Adipocyte (in vitro differentiated cells): ENCODE measurements at regions not wholly inside any gene's neighbourhood (a gene's known extent, or its start where the extent isn't known, plus 50 kb on each side); places are given as distances from the start of the nearest gene placed in this dataset.

Experiments
- DNase-seq: peaks from one replicate; pipeline ENCODE4 v3.0.0-alpha.2; 2015; ENCODE audit warnings: low read depth
- H3K27me3 ChIP-seq: replicated peaks from 2 replicates; pipeline ENCODE4 v1.7.0; 2013; ENCODE audit warnings: mild to moderate bottlenecking, low read length, moderate library complexity; ENCODE audit not compliant: control insufficient read depth, insufficient read depth
- H3K36me3 ChIP-seq: 2 replicates; pipeline ENCODE4 v1.7.0; 2013; ENCODE audit warnings: low read length, mild to moderate bottlenecking, moderate library complexity; ENCODE audit not compliant: control insufficient read depth, insufficient read depth, severe bottlenecking
- H3K4me1 ChIP-seq: 2 replicates; pipeline ENCODE4 v1.7.0; 2013; ENCODE audit warnings: mild to moderate bottlenecking, low read length, moderate library complexity; ENCODE audit not compliant: control insufficient read depth, insufficient read depth
- H3K4me3 ChIP-seq: 2 replicates; pipeline ENCODE4 v1.7.0; 2013; ENCODE audit warnings: mild to moderate bottlenecking, low read length, moderate library complexity
- H3K9ac ChIP-seq: 2 replicates; pipeline ENCODE4 v1.7.0; 2013; ENCODE audit warnings: mild to moderate bottlenecking, low read length, moderate library complexity
- H3K9me3 ChIP-seq: 2 replicates; pipeline ENCODE4 v1.7.0; 2013; ENCODE audit warnings: mild to moderate bottlenecking, low read length, moderate library complexity; ENCODE audit not compliant: control insufficient read depth

GRCh38 chr22:48265000-48265625 lies 1502.7 kb downstream of the TBC1D22A start:
- H3K4me3 ChIP-seq = no peak overlapping the region
- no peaks in the 10 kb centered on the region for H3K27me3 ChIP-seq
- H3K9me3 ChIP-seq = no peaks in the 10 kb centered on the region
- H3K4me1 ChIP-seq = no peaks in the 10 kb centered on the region
- no peak for DNase-seq
- H3K9ac ChIP-seq = no peak overlapping the region
- no peaks in the 10 kb centered on the region for H3K36me3 ChIP-seq

GRCh38 chr22:48264586-48264985 lies 1502.1 kb downstream of the TBC1D22A start:
- Histone ChIP-seq H3K36me3 (no peaks in the 10 kb centered on the region), H3K4me1 (no peaks in the 10 kb centered on the region), H3K4me3 (no peak overlapping the region), H3K9ac (no peak overlapping the region), H3K9me3 (no peaks in the 10 kb centered on the region), H3K27me3 (no peaks in the 10 kb centered on the region)
- DNase-seq = no peak

GRCh38 chr22:48263791-48264351 lies 1501.4 kb downstream of the TBC1D22A start:
- no peaks in the 10 kb centered on the region for H3K27me3 ChIP-seq
- H3K9me3 ChIP-seq = no peaks in the 10 kb centered on the region
- no peak overlapping the region for H3K9ac ChIP-seq
- H3K36me3 ChIP-seq = no peaks in the 10 kb centered on the region
- no peak overlapping the region for H3K4me3 ChIP-seq
- no peak for DNase-seq
- no peaks in the 10 kb centered on the region for H3K4me1 ChIP-seq

- Histone ChIP-seq H3K9ac (no peak overlapping the region), H3K9me3 (no peaks in the 10 kb centered on the region), H3K27me3 (no peaks in the 10 kb centered on the region), H3K4me1 (no peaks in the 10 kb centered on the region), H3K36me3 (no peaks in the 10 kb centered on the region), H3K4me3 (no peak overlapping the region)
- no peak for DNase-seq
Measured at GRCh38 chr22:48263431-48263765, 1500.9 kb downstream of the TBC1D22A start.

GRCh38 chr22:48262596-48263430 lies 1500.4 kb downstream of the TBC1D22A start:
- H3K4me1 ChIP-seq = no peaks in the 10 kb centered on the region
- no peak for DNase-seq
- no peaks in the 10 kb centered on the region for H3K36me3 ChIP-seq
- no peaks in the 10 kb centered on the region for H3K27me3 ChIP-seq
- H3K9me3 ChIP-seq = no peaks in the 10 kb centered on the region
- no peak overlapping the region for H3K4me3 ChIP-seq
- H3K9ac ChIP-seq = no peak overlapping the region

GRCh38 chr22:48261706-48262105 lies 1499.3 kb downstream of the TBC1D22A start:
- Histone ChIP-seq H3K36me3 (no peaks in the 10 kb centered on the region), H3K27me3 (no peaks in the 10 kb centered on the region), H3K9ac (no peak overlapping the region), H3K4me1 (no peaks in the 10 kb centered on the region), H3K9me3 (no peaks in the 10 kb centered on the region), H3K4me3 (no peak overlapping the region)
- no peak for DNase-seq

GRCh38 chr22:48261048-48261621 lies 1498.7 kb downstream of the TBC1D22A start:
- Histone ChIP-seq H3K9me3 (no peaks in the 10 kb centered on the region), H3K4me3 (no peak overlapping the region), H3K9ac (no peak overlapping the region), H3K36me3 (no peaks in the 10 kb centered on the region), H3K4me1 (no peaks in the 10 kb centered on the region), H3K27me3 (no peaks in the 10 kb centered on the region)
- no peak for DNase-seq

- Histone ChIP-seq H3K27me3 (no peaks in the 10 kb centered on the region), H3K4me1 (no peaks in the 10 kb centered on the region), H3K9me3 (no peaks in the 10 kb centered on the region), H3K4me3 (no peak overlapping the region), H3K36me3 (no peaks in the 10 kb centered on the region), H3K9ac (no peak overlapping the region)
- DNase-seq = no peak
Measured at GRCh38 chr22:48259991-48260670, 1497.7 kb downstream of the TBC1D22A start.

- Histone ChIP-seq H3K4me3 (no peak overlapping the region), H3K27me3 (peaks cover 9% of the 10 kb centered on the region), H3K4me1 (no peaks in the 10 kb centered on the region), H3K9ac (no peak overlapping the region), H3K9me3 (no peaks in the 10 kb centered on the region), H3K36me3 (no peaks in the 10 kb centered on the region)
- DNase-seq = no peak
Measured at GRCh38 chr22:48258811-48259210, 1496.4 kb downstream of the TBC1D22A start.

- H3K27me3 ChIP-seq = peaks cover 9% of the 10 kb centered on the region
- H3K4me3 ChIP-seq = no peak overlapping the region
- DNase-seq = no peak
- H3K4me1 ChIP-seq = no peaks in the 10 kb centered on the region
- H3K9me3 ChIP-seq = no peaks in the 10 kb centered on the region
- H3K9ac ChIP-seq = no peak overlapping the region
- H3K36me3 ChIP-seq = no peaks in the 10 kb centered on the region
Measured at GRCh38 chr22:48258064-48258701, 1495.7 kb downstream of the TBC1D22A start.

- H3K4me3 ChIP-seq = no peak overlapping the region
- no peaks in the 10 kb centered on the region for H3K36me3 ChIP-seq
- peaks cover 9% of the 10 kb centered on the region for H3K27me3 ChIP-seq
- H3K9me3 ChIP-seq = no peaks in the 10 kb centered on the region
- H3K9ac ChIP-seq = no peak overlapping the region
- H3K4me1 ChIP-seq = no peaks in the 10 kb centered on the region
- DNase-seq = no peak
Measured at GRCh38 chr22:48257685-48258055, 1495.2 kb downstream of the TBC1D22A start.
